IMR-90 (cell line): ENCODE measurements at regions not wholly inside any gene's neighbourhood (a gene's known extent, or its start where the extent isn't known, plus 50 kb on each side); places are given as distances from the start of the nearest gene placed in this dataset.
"Not testable (repeated sequence)": the region's sequence is repeated elsewhere in the genome, so short reads cannot be mapped to it uniquely, and the experiment has no call there.

Source experiments
- ATAC-seq: fragments of 200-7000 bp; cut with Tn5 transposase; 2 replicates; pipeline ENCODE4 v1.9.1; 2020; ENCODE audit warnings: low read depth, mild to moderate bottlenecking, moderate library complexity
- BruUV-seq: library from RNA; stranded (reverse); fragments of 400-500 nt; replicated peaks from 2 replicates; lab custom pipeline; 2021; lab: Mats Ljungman, UMichigan
- CTCF ChIA-PET: fragments of 300-600 bp; formaldehyde crosslinking; extraction: SDS; loops from one replicate; lab custom pipeline; 2021; ENCODE audit warnings: antibody characterized with exemption; lab: Yijun Ruan, JAX
- POLR2A ChIA-PET: fragments of 300-600 bp; sonication (Branson Sonifier 250); formaldehyde crosslinking; loops from one replicate; lab custom pipeline; 2022; ENCODE audit warnings: antibody characterized with exemption; ENCODE audit not compliant: unreplicated experiment; lab: Charles Lee
- DNase-seq: peaks from one replicate; pipeline ENCODE4 v3.0.0; 2013
- H2AFZ ChIP-seq: replicated peaks from 2 replicates; pipeline ENCODE3; 2013; ENCODE audit warnings: low read length, mild to moderate bottlenecking; ENCODE audit not compliant: poor library complexity
- H2AK5ac ChIP-seq: 2 replicates; pipeline ENCODE4 v1.6.1; 2013; ENCODE audit warnings: low read depth, low read length, inconsistent platforms
- H2AK9ac ChIP-seq: replicated peaks from 2 replicates; pipeline ENCODE3; 2013; ENCODE audit warnings: mild to moderate bottlenecking, low read depth, low read length, moderate library complexity; ENCODE audit not compliant: poor library complexity
- H2BK120ac ChIP-seq: 2 replicates; pipeline ENCODE4 v1.6.1; 2013; ENCODE audit warnings: low read depth, low read length, inconsistent platforms
- H2BK15ac ChIP-seq: 3 replicates; pipeline ENCODE4 v1.6.1; 2013; ENCODE audit warnings: low read depth, low read length, inconsistent platforms
- H2BK20ac ChIP-seq: 2 replicates; pipeline ENCODE4 v1.6.1; 2013; ENCODE audit warnings: low read depth, mild to moderate bottlenecking, inconsistent platforms, low read length, moderate library complexity
- H2BK5ac ChIP-seq: 2 replicates; pipeline ENCODE4 v1.6.1; 2013; ENCODE audit warnings: mild to moderate bottlenecking, low read depth, low read length, inconsistent platforms; ENCODE audit not compliant: poor library complexity, severe bottlenecking
- H3K14ac ChIP-seq: replicated peaks from 2 replicates; pipeline ENCODE4 v1.6.1; 2013; ENCODE audit warnings: low read depth, low read length, inconsistent platforms
- H3K18ac ChIP-seq: 2 replicates; pipeline ENCODE4 v1.6.1; 2013; ENCODE audit warnings: low read depth, low read length, control low read depth
- H3K23ac ChIP-seq: 2 replicates; pipeline ENCODE4 v1.6.1; 2013; ENCODE audit warnings: low read depth, low read length, inconsistent platforms
- H3K27ac ChIP-seq: 2 replicates; pipeline ENCODE4 v1.5.1; 2013; ENCODE audit warnings: mild to moderate bottlenecking, control low read depth, low read length; ENCODE audit not compliant: insufficient read depth
- H3K27me3 ChIP-seq: 2 replicates; pipeline ENCODE4 v1.6.1; 2013; ENCODE audit warnings: low read length; ENCODE audit not compliant: control insufficient read depth, insufficient read depth
- H3K36me3 ChIP-seq: 2 replicates; pipeline ENCODE4 v1.6.1; 2013; ENCODE audit warnings: low read length, mixed read lengths; ENCODE audit not compliant: control insufficient read depth, insufficient read depth
- H3K4ac ChIP-seq: 2 replicates; pipeline ENCODE4 v1.6.1; 2013; ENCODE audit warnings: low read depth, low read length, inconsistent platforms
- H3K4me1 ChIP-seq: 2 replicates; pipeline ENCODE4 v1.6.1; 2013; ENCODE audit warnings: low read length, mixed read lengths; ENCODE audit not compliant: control insufficient read depth, insufficient read depth
- H3K4me2 ChIP-seq: 2 replicates; pipeline ENCODE4 v1.6.1; 2013; ENCODE audit warnings: low read depth, mild to moderate bottlenecking, control low read depth, low read length, moderate library complexity
- H3K4me3 ChIP-seq: 2 replicates; pipeline ENCODE4 v1.5.1; 2013; ENCODE audit warnings: low read depth, mild to moderate bottlenecking, control low read depth, low read length, moderate library complexity; ENCODE audit not compliant: insufficient read depth
- H3K56ac ChIP-seq: 2 replicates; pipeline ENCODE4 v1.6.1; 2013; ENCODE audit warnings: low read length, inconsistent platforms; ENCODE audit not compliant: insufficient read depth; ENCODE audit errors: extremely low read depth
- H3K79me1 ChIP-seq, 2 experiments: 2 replicates each; pipeline ENCODE4 v1.6.1; 2013; ENCODE audit warnings: low read length in 2 of 2, inconsistent platforms in 1 of 2, low read depth in 1 of 2
- H3K9ac ChIP-seq: 2 replicates; pipeline ENCODE4 v1.6.1; 2013; ENCODE audit warnings: low read depth, low read length, control low read depth
- H3K9me1 ChIP-seq: 2 replicates; pipeline ENCODE4 v1.6.1; 2013; ENCODE audit warnings: low read length, inconsistent platforms; ENCODE audit not compliant: insufficient read depth
- H3K9me3 ChIP-seq: 2 replicates; pipeline ENCODE4 v1.6.1; 2013; ENCODE audit warnings: low read length; ENCODE audit not compliant: control insufficient read depth, insufficient read depth
- H4K20me1 ChIP-seq: 2 replicates; pipeline ENCODE4 v1.6.1; 2013; ENCODE audit warnings: low read length, inconsistent platforms; ENCODE audit not compliant: insufficient read depth
- H4K5ac ChIP-seq: 2 replicates; pipeline ENCODE4 v1.6.1; 2013; ENCODE audit warnings: mild to moderate bottlenecking, low read depth, low read length, control low read depth
- H4K8ac ChIP-seq, 2 experiments: 2 replicates each; pipeline ENCODE4 v1.6.1; 2013; ENCODE audit warnings: low read depth in 2 of 2, low read length in 2 of 2, control low read depth in 1 of 2, inconsistent platforms in 1 of 2
- H4K91ac ChIP-seq: 2 replicates; pipeline ENCODE4 v1.6.1; 2013; ENCODE audit warnings: low read depth, low read length, inconsistent platforms; ENCODE audit not compliant: insufficient read depth
- SMC3 ChIP-seq: fragments of 150-350 bp; IDR thresholded peaks from 2 replicates; pipeline ENCODE4 v1.6.1; 2016; ENCODE audit warnings: low read depth, mild to moderate bottlenecking, antibody characterized with exemption, low read length, moderate library complexity
- USF2 ChIP-seq: fragments of 150-350 bp; IDR thresholded peaks from 2 replicates; pipeline ENCODE4 v1.6.1; 2017; ENCODE audit warnings: mild to moderate bottlenecking, antibody characterized with exemption, low read length, low read depth
- WGBS, 2 experiments: methylation state at CpG; one replicate each; pipeline versions ENCODE4 v1.1.5 to v1.1.7; 2013; ENCODE audit warnings: missing lambda C conversion rate in 2 of 2; ENCODE audit not compliant: insufficient read length in 1 of 2; ENCODE audit errors: extremely low coverage in 2 of 2; 5-methylcytosine and 5-hydroxymethylcytosine counted together
- dilution Hi-C: fragments of 300-500 bp; cut with HindIII; formaldehyde crosslinking; loops from one replicate; pipeline ENCODE4 v1.14.3; 2018; ENCODE audit warnings: low sequenced_read_pairs; ENCODE audit not compliant: unreplicated experiment
- in situ Hi-C: fragments of 300-500 bp; cut with MboI; formaldehyde crosslinking; loops from 3 replicates; pipeline ENCODE4 v1.14.3; 2019; ENCODE audit warnings: low sequenced_read_pairs, inconsistent platforms, mixed read lengths
- intact Hi-C: fragments of 100-400 bp; cut with micrococcal nuclease; formaldehyde crosslinking; loops from 2 replicates; pipeline ENCODE4 v1.10.0; 2022
- TF ChIP-seq, protein P1 (sequence below): fragments of 150-350 bp; IDR thresholded peaks from 2 replicates; pipeline ENCODE4 v1.6.1; 2016; ENCODE audit warnings: low read depth, mild to moderate bottlenecking, low read length, moderate library complexity, borderline replicate concordance

DNA sequence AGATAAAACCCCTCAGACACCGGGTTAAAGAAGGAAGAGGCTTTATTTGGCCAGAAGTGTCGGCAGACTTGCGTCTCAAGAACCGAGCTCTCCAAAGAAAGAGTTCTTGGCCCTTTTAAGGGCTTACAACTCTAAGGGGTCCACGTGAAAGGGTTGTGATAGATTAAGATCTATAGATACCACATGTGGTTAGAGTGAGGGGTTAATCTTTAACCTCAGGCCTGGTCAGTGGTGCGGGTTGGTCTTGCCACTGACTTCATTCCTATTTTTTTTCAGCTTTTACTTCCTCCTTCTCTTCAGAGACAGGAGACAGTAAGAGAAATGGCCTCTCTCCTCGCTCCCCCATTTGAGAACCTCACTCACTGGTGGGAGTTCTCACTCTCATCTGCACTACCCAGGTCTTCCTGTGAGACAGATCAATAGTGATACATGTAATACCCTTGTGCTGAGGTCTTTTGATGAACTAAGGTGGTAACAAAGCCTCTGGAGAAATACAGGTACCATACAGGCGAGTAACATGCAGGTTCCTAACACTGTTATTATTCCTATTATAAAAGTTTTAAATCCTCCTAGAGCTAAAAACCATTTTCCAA lies 52.4 kb upstream of the COX7C start:
- Histone ChIP-seq H3K27me3 (no peaks in the 10 kb centered on the region), H2BK20ac (no peak overlapping the region), H3K9me3 (peaks cover 2% of the 10 kb centered on the region; the same call in 1 of the 2 replicates), H3K4ac (no peak overlapping the region), H3K56ac (no peak overlapping the region), H3K27ac (no peak overlapping the region), H3K18ac (no peak overlapping the region), H3K9ac (no peak overlapping the region), H2AFZ (no peak overlapping the region), H3K9me1 (no peaks in the 10 kb centered on the region), H2AK5ac (no peak overlapping the region), H3K4me2 (no peak overlapping the region), H3K79me1 (no peaks in the 10 kb centered on the region), H2BK120ac (no peak overlapping the region), H4K91ac (no peak overlapping the region), H3K14ac (no peak overlapping the region), H4K20me1 (no peaks in the 10 kb centered on the region), H2BK15ac (no peak overlapping the region), H3K4me1 (no peaks in the 10 kb centered on the region), H3K4me3 (no peak overlapping the region), H2BK5ac (no peak overlapping the region), H4K8ac (no peak overlapping the region), H3K36me3 (no peaks in the 10 kb centered on the region), H4K5ac (no peak overlapping the region), H3K23ac (no peak overlapping the region), H2AK9ac (no peak overlapping the region)
- POLR2A ChIA-PET, result no interaction called here
- DNase-seq (no peak), ATAC-seq (no peak)
- dilution Hi-C loops (no loop called here), intact Hi-C loops (no loop called here), in situ Hi-C loops (no loop called here)
- BruUV-seq, result no TSS peak
- no CpG with 5 or more reads among the region's 8 CpGs for WGBS, 2 experiments
- TF ChIP-seq USF2 (no peak), SMC3 (no peak)
- TF ChIP-seq, protein P1, sequence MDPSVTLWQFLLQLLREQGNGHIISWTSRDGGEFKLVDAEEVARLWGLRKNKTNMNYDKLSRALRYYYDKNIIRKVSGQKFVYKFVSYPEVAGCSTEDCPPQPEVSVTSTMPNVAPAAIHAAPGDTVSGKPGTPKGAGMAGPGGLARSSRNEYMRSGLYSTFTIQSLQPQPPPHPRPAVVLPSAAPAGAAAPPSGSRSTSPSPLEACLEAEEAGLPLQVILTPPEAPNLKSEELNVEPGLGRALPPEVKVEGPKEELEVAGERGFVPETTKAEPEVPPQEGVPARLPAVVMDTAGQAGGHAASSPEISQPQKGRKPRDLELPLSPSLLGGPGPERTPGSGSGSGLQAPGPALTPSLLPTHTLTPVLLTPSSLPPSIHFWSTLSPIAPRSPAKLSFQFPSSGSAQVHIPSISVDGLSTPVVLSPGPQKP, result no peak
- CTCF ChIA-PET, result interaction anchor here (0.5 kb wide), 1 partner anchor 337 kb away, joined by 3 read pairs; no protein-coding TSS in a partner anchor

DNA sequence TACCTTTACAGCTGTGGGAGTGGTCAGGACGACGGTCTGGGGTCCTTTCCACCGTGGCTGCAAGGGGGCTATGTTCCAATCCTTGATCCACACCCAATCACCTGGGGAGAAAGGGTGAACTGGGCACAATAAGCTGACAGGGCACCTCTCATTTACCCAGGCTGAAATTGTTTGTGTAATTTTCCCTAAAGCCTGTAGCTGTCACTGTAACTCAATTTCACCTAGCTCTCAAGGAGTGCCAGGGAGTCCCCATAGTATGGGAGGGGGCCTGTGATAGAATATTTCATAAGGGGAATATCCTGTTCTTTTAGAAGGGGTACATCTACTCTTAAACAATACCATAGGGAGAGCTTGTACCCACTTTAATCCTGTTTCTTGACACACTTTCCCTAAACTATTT lies 51.7 kb upstream of the COX7C start:
- H3K4me3 ChIP-seq, H3K56ac ChIP-seq, H2AK5ac ChIP-seq, H2BK120ac ChIP-seq, H3K27me3 ChIP-seq, H2AK9ac ChIP-seq, ATAC-seq, H3K9me1 ChIP-seq, H4K8ac ChIP-seq, H3K9ac ChIP-seq, H2AFZ ChIP-seq, BruUV-seq, H4K5ac ChIP-seq, H2BK5ac ChIP-seq, H3K36me3 ChIP-seq, CTCF ChIA-PET, H3K27ac ChIP-seq, POLR2A ChIA-PET, H2BK15ac ChIP-seq, H3K23ac ChIP-seq, dilution Hi-C loops, H3K4ac ChIP-seq, H3K4me1 ChIP-seq, H2BK20ac ChIP-seq, intact Hi-C loops, H4K20me1 ChIP-seq, H3K14ac ChIP-seq, DNase-seq, H3K18ac ChIP-seq, H3K79me1 ChIP-seq, H4K91ac ChIP-seq, H3K9me3 ChIP-seq, H3K4me2 ChIP-seq, in situ Hi-C loops: not testable (repeated sequence)
- no CpG with 5 or more reads among the region's 3 CpGs for WGBS, 2 experiments
